ENCODE measurements at regions not wholly inside any gene's neighbourhood (a gene's known extent, or its start where the extent isn't known, plus 50 kb on each side); places are given as distances from the start of the nearest gene placed in this dataset.

GRCh38 chr4:64192731-64193412 lies 216.4 kb downstream of the TECRL start:
- Histone ChIP-seq H3K79me2 (no peaks in the 10 kb centered on the region), H3K36me3 (replicated peaks; ENCODE audit: insufficient read depth, low read depth) (no peaks in the 10 kb centered on the region), H2AFZ (no peak overlapping the region), H3K4me1 (ENCODE audit: insufficient read depth) (no peaks in the 10 kb centered on the region), H4K20me1 (ENCODE audit: insufficient read depth, poor library complexity, severe bottlenecking) (no peaks in the 10 kb centered on the region), H3K4me2 (no peak overlapping the region), H3K27ac (no peak overlapping the region), H3K9me2 (replicated peaks; ENCODE audit: insufficient read depth) (no peaks in the 10 kb centered on the region), H3K4me3 (no peak overlapping the region), H3K27me3 (no peaks in the 10 kb centered on the region), H3K9me3 (ENCODE audit: low read depth) (no peaks in the 10 kb centered on the region)
- TF ChIP-seq EZH2 (IDR thresholded peaks at IDR 0.05; ENCODE audit: borderline replicate concordance) (no peak), EZH2phosphoT487 (IDR thresholded peaks at IDR 0.05; ENCODE audit: low read depth, severe bottlenecking, unreplicated experiment) (no peak), CTCF (IDR thresholded peaks at IDR 0.05; ENCODE audit: poor library complexity) (no peak)
- DNase-seq (ENCODE audit: low spot score), result no peak
- 69% methylated on average over 3 of the region's 3 CpGs for WGBS (ENCODE audit: low lambda C conversion rate, missing lambda C conversion rate)

DNA sequence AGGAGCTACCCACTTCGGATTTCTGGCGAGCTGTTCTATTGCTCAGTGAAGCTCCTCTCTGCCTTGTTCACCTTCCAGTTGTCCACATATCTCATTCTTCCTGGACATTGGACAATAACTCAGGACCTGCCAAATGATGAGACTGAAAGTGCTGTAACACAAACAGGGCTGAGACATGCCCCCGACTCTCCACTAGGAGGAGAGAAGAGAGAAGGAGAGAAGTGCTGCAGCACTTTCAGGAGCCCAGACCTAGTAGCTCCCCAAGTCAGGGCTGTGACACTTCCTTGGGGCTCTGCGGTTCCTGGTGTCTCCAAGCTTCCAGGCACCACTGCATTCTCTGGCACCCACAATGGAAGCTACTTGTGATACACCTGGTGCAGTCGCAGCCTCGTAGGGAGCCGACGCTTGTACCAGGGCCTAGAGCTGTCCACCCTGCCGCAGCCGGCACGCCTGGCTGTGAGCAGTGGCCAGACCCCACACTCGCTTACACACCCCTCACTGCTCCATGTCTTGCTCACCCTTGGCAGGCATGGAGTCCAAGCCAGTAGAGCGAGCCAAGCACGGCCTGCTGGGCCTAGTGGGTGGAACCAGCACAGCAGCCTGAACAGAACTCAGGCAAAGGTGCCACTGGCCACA lies 234.9 kb downstream of the TECRL start:
- no peak overlapping the region for H3K27ac ChIP-seq
- DNase-seq (ENCODE audit: low spot score), result no peak
- no peak overlapping the region for H2AFZ ChIP-seq
- no peaks in the 10 kb centered on the region for H3K9me2 ChIP-seq (replicated peaks; ENCODE audit: insufficient read depth)
- no peaks in the 10 kb centered on the region for H3K4me1 ChIP-seq (ENCODE audit: insufficient read depth)
- no peak overlapping the region for H3K4me3 ChIP-seq
- H3K4me2 ChIP-seq, result no peak overlapping the region
- no peaks in the 10 kb centered on the region for H3K9me3 ChIP-seq (ENCODE audit: low read depth)
- no peaks in the 10 kb centered on the region for H3K36me3 ChIP-seq (replicated peaks; ENCODE audit: insufficient read depth, low read depth)
- TF ChIP-seq CTCF (IDR thresholded peaks at IDR 0.05; ENCODE audit: poor library complexity), result no peak
- no peak for TF ChIP-seq EZH2phosphoT487 (IDR thresholded peaks at IDR 0.05; ENCODE audit: low read depth, severe bottlenecking, unreplicated experiment)
- no peak for TF ChIP-seq EZH2 (IDR thresholded peaks at IDR 0.05; ENCODE audit: borderline replicate concordance)
- H3K27me3 ChIP-seq, result no peaks in the 10 kb centered on the region
- H4K20me1 ChIP-seq (ENCODE audit: insufficient read depth, poor library complexity, severe bottlenecking), result no peaks in the 10 kb centered on the region
- WGBS (ENCODE audit: low lambda C conversion rate, missing lambda C conversion rate), result 98% methylated on average over 14 of the region's 14 CpGs
- no peaks in the 10 kb centered on the region for H3K79me2 ChIP-seq

DNA sequence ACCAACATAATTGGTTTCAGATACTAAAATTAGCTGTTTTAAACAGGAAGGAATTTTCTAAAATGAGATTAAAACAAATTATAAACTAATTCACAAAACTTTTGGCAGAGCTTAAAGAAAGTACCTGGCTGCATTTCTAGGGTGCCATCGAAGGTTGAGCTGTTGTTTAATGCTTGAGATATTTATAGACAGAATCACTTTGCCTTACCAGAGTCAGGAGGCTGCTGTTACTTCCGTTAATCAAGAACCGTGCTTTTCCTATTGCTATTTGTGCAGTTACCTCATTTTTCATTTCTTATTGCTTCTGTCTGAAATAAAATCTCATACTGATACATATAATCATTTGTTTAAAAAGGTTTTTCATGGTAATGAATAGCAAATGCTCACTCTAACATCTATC lies 242.9 kb downstream of the TECRL start:
- H3K4me1 ChIP-seq (ENCODE audit: insufficient read depth), result no peaks in the 10 kb centered on the region
- no peak for TF ChIP-seq CTCF (IDR thresholded peaks at IDR 0.05; ENCODE audit: poor library complexity)
- no peak for TF ChIP-seq EZH2phosphoT487 (IDR thresholded peaks at IDR 0.05; ENCODE audit: low read depth, severe bottlenecking, unreplicated experiment)
- no peak for TF ChIP-seq EZH2 (IDR thresholded peaks at IDR 0.05; ENCODE audit: borderline replicate concordance)
- H3K27ac ChIP-seq, result no peak overlapping the region
- no peaks in the 10 kb centered on the region for H3K79me2 ChIP-seq
- H2AFZ ChIP-seq, result no peak overlapping the region
- H3K9me3 ChIP-seq (ENCODE audit: low read depth), result no peaks in the 10 kb centered on the region
- H3K36me3 ChIP-seq (replicated peaks; ENCODE audit: insufficient read depth, low read depth), result no peaks in the 10 kb centered on the region
- WGBS (ENCODE audit: low lambda C conversion rate, missing lambda C conversion rate), result 72% methylated on average over 3 of the region's 3 CpGs
- no peak for DNase-seq (ENCODE audit: low spot score)
- H3K4me2 ChIP-seq, result no peak overlapping the region
- H3K9me2 ChIP-seq (replicated peaks; ENCODE audit: insufficient read depth), result no peaks in the 10 kb centered on the region
- no peaks in the 10 kb centered on the region for H4K20me1 ChIP-seq (ENCODE audit: insufficient read depth, poor library complexity, severe bottlenecking)
- H3K4me3 ChIP-seq, result no peak overlapping the region
- H3K27me3 ChIP-seq, result no peaks in the 10 kb centered on the region
